AG09309 (cell line): ENCODE measurements at regions not wholly inside any gene's neighbourhood (a gene's known extent, or its start where the extent isn't known, plus 50 kb on each side); places are given as distances from the start of the nearest gene placed in this dataset.

ENCODE experiments used
- DNase-seq: peaks from one replicate; pipeline ENCODE4 v3.0.0-alpha.2; 2010; ENCODE audit warnings: low read depth
- H3K4me3 ChIP-seq: 2 replicates; pipeline ENCODE4 v1.5.1; 2011; ENCODE audit warnings: mild to moderate bottlenecking, low read depth, low read length, moderate library complexity; ENCODE audit not compliant: control insufficient read depth
- CTCF ChIP-seq: IDR thresholded peaks from 2 replicates; pipeline ENCODE4 v1.5.1; 2011; ENCODE audit warnings: mild to moderate bottlenecking, low read depth, low read length, inconsistent platforms; ENCODE audit not compliant: insufficient read depth, control insufficient read depth; ENCODE audit errors: missing control alignments

- DNase-seq, result no peak
- no peak for TF ChIP-seq CTCF
- H3K4me3 ChIP-seq, result no peak overlapping the region
Observed at GRCh38 chr2:236755278-236755840, 185.7 kb downstream of the ACKR3 start.

- DNase-seq, result no peak
- TF ChIP-seq CTCF, result no peak
- no peak overlapping the region for H3K4me3 ChIP-seq
Observed at GRCh38 chr2:236758406-236758805, 188.8 kb downstream of the ACKR3 start.

GRCh38 chr2:236760246-236760645, 190.6 kb downstream of the ACKR3 start:
- DNase-seq, result no peak
- H3K4me3 ChIP-seq, result no peak overlapping the region
- no peak for TF ChIP-seq CTCF

GRCh38 chr2:236761358-236761757, 191.7 kb downstream of the ACKR3 start:
- H3K4me3 ChIP-seq, result no peak overlapping the region
- TF ChIP-seq CTCF, result no peak
- no peak for DNase-seq

- no peak for DNase-seq
- no peak for TF ChIP-seq CTCF
- no peak overlapping the region for H3K4me3 ChIP-seq
Observed at GRCh38 chr2:236762628-236763027, 193.0 kb downstream of the ACKR3 start.

- no peak overlapping the region for H3K4me3 ChIP-seq
- TF ChIP-seq CTCF, result no peak
- DNase-seq, result no peak
Observed at GRCh38 chr2:236763857-236764256, 194.2 kb downstream of the ACKR3 start.

- no peak overlapping the region for H3K4me3 ChIP-seq
- no peak for TF ChIP-seq CTCF
- DNase-seq, result no peak
Observed at GRCh38 chr2:236764716-236765115, 195.1 kb downstream of the ACKR3 start.
